ENCODE measurements at regions not wholly inside any gene's neighbourhood (a gene's known extent, or its start where the extent isn't known, plus 50 kb on each side); places are given as distances from the start of the nearest gene placed in this dataset.

DNA sequence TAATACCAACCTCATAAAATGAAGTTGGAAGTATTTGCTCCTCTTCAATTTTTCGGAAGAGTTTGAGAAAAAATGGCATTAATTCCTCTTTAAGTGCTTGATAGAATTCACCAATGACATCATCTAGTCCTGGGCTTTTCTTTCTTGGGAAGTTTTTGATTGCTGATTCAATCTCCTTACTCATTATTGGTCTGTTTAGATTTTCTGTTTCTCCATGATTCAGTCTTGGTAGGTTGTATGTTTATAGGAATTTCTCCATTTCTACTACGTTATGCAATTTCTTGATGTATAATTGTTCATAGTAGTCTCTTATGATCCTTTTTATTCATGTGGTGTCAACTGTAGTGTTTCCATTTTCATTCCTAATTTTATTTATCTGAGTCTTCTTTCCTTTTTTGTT is 141.5 kb upstream of the PRNP start:
- H3K27me3 ChIP-seq (replicated peaks in 1 of 2; ENCODE audit: control insufficient read depth in 2 of 2, insufficient read depth in 2 of 2, low read length in 1 of 2) = no peaks in the 10 kb centered on the region; a peak in 2 of 4 replicates
- ChIA-PET CTCF (no interaction called here), SMC1A (ENCODE audit: uncharacterized antibody, unreplicated experiment) (no interaction called here), POLR2A (no interaction called here), RAD21 (ENCODE audit: unreplicated experiment) (no interaction called here)
- WGBS (ENCODE audit: insufficient coverage, insufficient replicate concordance, low lambda C conversion rate, missing lambda C conversion rate) = 6% methylated on average over 2 of the region's 2 CpGs
- no peak overlapping the region for H3K4me3 ChIP-seq
- no peak overlapping the region for H3K4me2 ChIP-seq (ENCODE audit: control insufficient read depth, insufficient read depth)
- TF ChIP-seq ATF3 (IDR thresholded peaks at IDR 0.05; ENCODE audit: borderline replicate concordance, extremely low read depth, low read depth, low read length) (no peak), HCFC1 (IDR thresholded peaks at IDR 0.05; ENCODE audit: low read length) (no peak), RBBP5 (conservative IDR thresholded peaks at IDR 0.05) (no peak), ESRRA (IDR thresholded peaks at IDR 0.05; ENCODE audit: low read length) (no peak)
- TF ChIP-seq, protein P1, sequence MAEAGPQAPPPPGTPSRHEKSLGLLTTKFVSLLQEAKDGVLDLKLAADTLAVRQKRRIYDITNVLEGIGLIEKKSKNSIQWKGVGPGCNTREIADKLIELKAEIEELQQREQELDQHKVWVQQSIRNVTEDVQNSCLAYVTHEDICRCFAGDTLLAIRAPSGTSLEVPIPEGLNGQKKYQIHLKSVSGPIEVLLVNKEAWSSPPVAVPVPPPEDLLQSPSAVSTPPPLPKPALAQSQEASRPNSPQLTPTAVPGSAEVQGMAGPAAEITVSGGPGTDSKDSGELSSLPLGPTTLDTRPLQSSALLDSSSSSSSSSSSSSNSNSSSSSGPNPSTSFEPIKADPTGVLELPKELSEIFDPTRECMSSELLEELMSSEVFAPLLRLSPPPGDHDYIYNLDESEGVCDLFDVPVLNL (IDR thresholded peaks at IDR 0.05; ENCODE audit: low read depth, low read length) = no peak
- H3K36me3 ChIP-seq (ENCODE audit: control insufficient read depth in 2 of 2, insufficient read depth in 2 of 2, low read length in 1 of 2) = no peaks in the 10 kb centered on the region
- H3K9ac ChIP-seq (ENCODE audit: control insufficient read depth, insufficient read depth, low read length) = no peak overlapping the region
- no peaks in the 10 kb centered on the region for H4K20me1 ChIP-seq (ENCODE audit: control insufficient read depth, insufficient read depth)
- no peaks in the 10 kb centered on the region for H3K4me1 ChIP-seq (ENCODE audit: control insufficient read depth, insufficient read depth, low read length)
- DNase-seq (ENCODE audit: low read depth, low spot score) (no peak), FAIRE-seq (no peak), ATAC-seq (no peak)
- in situ Hi-C loops (cut with MboI) (no loop called here), intact Hi-C loops (cut with micrococcal nuclease; ENCODE audit: unreplicated experiment) (no loop called here)
- H2AFZ ChIP-seq (ENCODE audit: control insufficient read depth, low read depth, low read length) = no peak overlapping the region
- no peaks in the 10 kb centered on the region for H3K9me3 ChIP-seq (replicated peaks; ENCODE audit: control insufficient read depth, insufficient read depth, low read length)
- no TSS peak for BruUV-seq (replicated peaks)
- H3K79me2 ChIP-seq (ENCODE audit: control insufficient read depth, insufficient read depth, low read length) = no peaks in the 10 kb centered on the region
- no peak overlapping the region for H3K27ac ChIP-seq (ENCODE audit: control insufficient read depth, insufficient read depth)

GRCh38 chr20:4542270-4542669 is 144.0 kb upstream of the PRNP start:
- ChIA-PET SMC1A (ENCODE audit: uncharacterized antibody, unreplicated experiment) (interaction anchor here (0.5 kb wide), 1 partner anchor 122 kb away, joined by 3 read pairs; no protein-coding TSS in a partner anchor), POLR2A (no interaction called here), CTCF (no interaction called here), RAD21 (ENCODE audit: unreplicated experiment) (no interaction called here)
- H3K4me2 ChIP-seq (ENCODE audit: control insufficient read depth, insufficient read depth) = no peak overlapping the region
- H3K9ac ChIP-seq (ENCODE audit: control insufficient read depth, insufficient read depth, low read length) = no peak overlapping the region
- intact Hi-C loops (cut with micrococcal nuclease; ENCODE audit: unreplicated experiment) = no loop called here
- in situ Hi-C loops (cut with MboI) = no loop called here
- no peaks in the 10 kb centered on the region for H3K36me3 ChIP-seq (ENCODE audit: control insufficient read depth in 2 of 2, insufficient read depth in 2 of 2, low read length in 1 of 2)
- H3K79me2 ChIP-seq (ENCODE audit: control insufficient read depth, insufficient read depth, low read length) = no peaks in the 10 kb centered on the region
- WGBS (ENCODE audit: insufficient coverage, insufficient replicate concordance, low lambda C conversion rate, missing lambda C conversion rate) = 17% methylated on average over 4 of the region's 4 CpGs
- no peaks in the 10 kb centered on the region for H3K9me3 ChIP-seq (replicated peaks; ENCODE audit: control insufficient read depth, insufficient read depth, low read length)
- H4K20me1 ChIP-seq (ENCODE audit: control insufficient read depth, insufficient read depth) = no peaks in the 10 kb centered on the region
- DNase-seq (ENCODE audit: low read depth, low spot score) (no peak), FAIRE-seq (no peak), ATAC-seq (no peak)
- H2AFZ ChIP-seq (ENCODE audit: control insufficient read depth, low read depth, low read length) = no peak overlapping the region
- H3K27ac ChIP-seq (ENCODE audit: control insufficient read depth, insufficient read depth) = no peak overlapping the region
- no peaks in the 10 kb centered on the region; a peak in 2 of 4 replicates for H3K27me3 ChIP-seq (replicated peaks in 1 of 2; ENCODE audit: control insufficient read depth in 2 of 2, insufficient read depth in 2 of 2, low read length in 1 of 2)
- no peaks in the 10 kb centered on the region for H3K4me1 ChIP-seq (ENCODE audit: control insufficient read depth, insufficient read depth, low read length)
- TF ChIP-seq WRNIP1 (IDR thresholded peaks at IDR 0.05; ENCODE audit: borderline replicate concordance, low read depth, low read length) = no peak
- TF ChIP-seq YBX1 (IDR thresholded peaks at IDR 0.05) = no peak
- TF ChIP-seq IKZF1 (conservative IDR thresholded peaks at IDR 0.05) = no peak
- BruUV-seq (replicated peaks) = no TSS peak
- no peak overlapping the region for H3K4me3 ChIP-seq

Data from GM12878 (cell line).